Endothelial cell of hepatic sinusoid (primary cell): ENCODE measurements at regions not wholly inside any gene's neighbourhood (a gene's known extent, or its start where the extent isn't known, plus 50 kb on each side); places are given as distances from the start of the nearest gene placed in this dataset.
"Not testable (repeated sequence)": the region's sequence is repeated elsewhere in the genome, so short reads cannot be mapped to it uniquely, and the experiment has no call there.

Source experiments
- in situ Hi-C: cut with HindIII; loops from 2 replicates; pipeline ENCODE4 v1.10.0; 2017; ENCODE audit warnings: low sequenced_read_pairs

DNA sequence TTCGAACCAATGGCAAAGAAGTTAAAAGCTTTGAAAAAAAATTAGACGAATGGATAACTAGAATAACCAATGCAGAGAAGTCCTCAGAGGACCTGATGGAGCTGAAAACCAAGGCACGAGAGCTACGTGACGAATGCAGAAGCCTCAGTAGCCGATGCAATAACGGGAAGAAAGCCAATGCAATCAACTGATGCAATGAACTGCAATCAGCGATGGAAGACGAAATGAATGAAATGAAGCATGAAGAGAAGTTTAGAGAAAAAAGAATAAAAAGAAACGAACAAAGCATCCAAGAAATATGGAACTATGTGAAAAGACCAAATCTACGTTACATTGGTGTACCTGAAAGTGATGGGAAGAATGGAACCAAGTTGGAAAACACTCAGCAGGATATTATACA, 52.6 kb upstream of the MRPS30 start:
- in situ Hi-C loops, result not testable (repeated sequence)

DNA sequence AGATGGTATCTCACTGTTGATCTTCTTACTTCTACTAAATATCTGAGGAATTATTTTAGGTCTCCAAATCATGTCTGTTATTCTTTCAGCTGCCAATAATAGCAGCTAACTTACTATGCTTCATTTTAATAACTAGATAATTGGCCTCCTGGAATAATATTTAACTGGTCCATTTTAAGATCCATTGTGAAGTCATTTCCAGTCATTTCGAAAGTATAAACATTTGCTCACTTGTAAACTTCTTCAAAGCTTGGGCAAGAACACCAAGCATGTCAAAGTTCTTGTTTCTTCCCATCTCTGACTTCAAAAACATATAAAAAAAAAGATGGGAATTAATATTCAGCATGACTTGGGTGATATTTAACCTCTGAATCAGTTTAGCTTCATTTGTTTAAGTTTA, 61.4 kb upstream of the MRPS30 start:
- in situ Hi-C loops, result loop anchor here (5.0 kb wide), 1 partner anchor 50 kb away; no protein-coding TSS in a partner anchor

DNA sequence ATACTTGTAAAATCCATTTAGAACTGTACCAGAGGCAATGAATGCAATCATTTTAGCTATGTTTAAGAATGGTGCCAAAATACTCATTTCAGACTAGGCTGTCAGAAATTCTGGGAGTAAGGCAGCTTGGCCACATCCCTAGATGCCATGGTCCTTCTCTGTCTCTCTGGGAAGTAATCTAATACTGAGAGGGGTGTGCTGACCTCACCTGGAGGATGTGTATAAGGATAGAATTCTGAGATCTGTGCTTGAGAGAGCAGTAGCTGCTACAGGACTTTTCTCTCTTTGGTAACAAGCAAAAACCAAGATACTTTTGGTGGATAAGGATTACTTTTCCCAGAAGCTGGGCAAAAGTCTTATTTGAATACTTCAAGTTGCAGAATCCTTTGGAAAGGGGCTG, 68.1 kb upstream of the MRPS30 start:
- in situ Hi-C loops, result no loop called here

DNA sequence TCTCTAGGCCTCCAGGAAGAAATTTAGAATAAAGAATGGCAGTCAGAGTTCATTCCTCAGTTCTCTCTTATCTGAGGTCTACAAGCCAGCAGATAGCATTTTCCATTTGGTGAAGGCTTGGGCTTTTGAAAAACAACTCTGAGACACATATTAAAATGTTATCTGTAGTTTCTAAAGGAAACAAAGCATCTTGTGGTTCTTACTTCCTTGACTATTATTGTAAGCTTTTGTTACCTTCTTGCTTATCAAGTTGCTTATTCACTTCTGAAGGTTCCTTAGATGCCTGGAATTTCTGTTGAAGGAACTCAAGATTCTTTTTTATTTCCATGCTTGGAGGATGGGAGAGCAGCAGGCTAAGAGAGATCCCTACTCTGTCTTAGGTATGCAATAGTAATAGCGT, 79.2 kb upstream of the MRPS30 start:
- in situ Hi-C loops, result no loop called here

DNA sequence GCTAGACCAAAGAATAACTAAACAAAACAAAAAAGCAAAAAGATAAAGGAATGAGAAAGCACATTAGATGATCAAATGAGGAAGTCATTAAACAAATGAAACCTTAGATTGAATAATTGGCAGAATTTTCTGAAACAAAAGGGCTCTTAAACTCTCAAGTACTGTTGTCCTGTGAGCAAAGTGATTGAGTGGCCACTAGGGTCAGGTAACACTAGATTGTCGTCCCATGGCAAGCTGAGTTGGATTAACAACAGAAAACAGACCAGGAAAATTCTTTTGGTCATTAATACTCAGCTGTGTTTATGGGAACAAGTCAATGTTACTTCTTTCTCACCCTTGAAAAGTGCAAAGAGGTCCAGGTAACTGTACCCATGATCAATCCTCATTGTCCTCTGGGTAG, 81.6 kb upstream of the MRPS30 start:
- in situ Hi-C loops, result no loop called here

DNA sequence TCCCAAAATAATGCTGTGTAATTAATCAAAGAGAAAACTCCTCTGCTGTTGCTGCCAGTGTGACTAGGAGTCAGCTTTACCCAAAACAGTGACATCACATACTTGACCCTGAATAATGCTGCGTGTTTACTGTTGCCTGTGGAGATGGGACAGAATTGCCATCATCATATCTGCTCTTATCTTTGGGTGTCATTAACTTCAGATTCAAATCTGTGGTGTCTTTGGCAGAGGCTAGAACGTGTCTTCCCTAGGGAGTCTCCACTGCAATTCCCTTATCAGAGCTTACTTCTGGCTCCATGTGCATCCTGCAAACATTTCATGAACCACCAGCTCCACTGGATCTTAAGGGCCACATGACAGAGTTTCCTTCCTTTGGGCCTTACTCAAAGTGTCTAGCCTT, 88.9 kb upstream of the MRPS30 start:
- in situ Hi-C loops, result no loop called here

DNA sequence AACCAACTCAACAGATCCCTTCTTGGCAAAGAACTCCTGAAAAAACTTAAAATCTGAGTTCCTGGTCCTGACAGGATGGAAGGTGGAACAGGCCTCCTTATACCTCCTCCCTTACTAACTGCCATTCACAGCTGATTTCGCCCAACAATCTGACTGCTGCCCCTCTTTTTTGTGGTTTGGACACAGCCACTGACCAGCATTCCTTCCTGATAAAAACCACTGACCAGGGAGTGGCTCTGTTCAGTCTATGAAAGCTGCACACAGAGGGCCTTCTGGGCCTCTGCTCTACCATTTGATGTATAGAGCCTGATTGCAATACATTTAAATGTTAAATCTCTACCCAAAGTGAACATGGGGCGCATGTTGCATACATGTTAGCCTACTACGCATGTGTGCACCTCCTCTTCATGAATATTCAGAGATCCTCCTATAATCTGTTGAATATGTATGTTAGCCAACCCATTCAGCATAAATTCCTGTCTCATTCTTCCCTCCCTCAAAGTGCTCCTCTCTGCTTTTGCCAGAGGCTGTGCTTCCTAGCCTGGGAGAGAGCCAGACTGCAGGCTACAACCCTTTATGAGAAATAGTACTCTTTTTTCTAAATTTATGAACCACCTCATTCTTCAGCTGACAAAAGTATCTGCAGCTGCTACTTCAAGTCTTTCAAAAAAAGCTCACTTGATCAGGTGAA, 93.7 kb upstream of the MRPS30 start:
- in situ Hi-C loops, result no loop called here

DNA sequence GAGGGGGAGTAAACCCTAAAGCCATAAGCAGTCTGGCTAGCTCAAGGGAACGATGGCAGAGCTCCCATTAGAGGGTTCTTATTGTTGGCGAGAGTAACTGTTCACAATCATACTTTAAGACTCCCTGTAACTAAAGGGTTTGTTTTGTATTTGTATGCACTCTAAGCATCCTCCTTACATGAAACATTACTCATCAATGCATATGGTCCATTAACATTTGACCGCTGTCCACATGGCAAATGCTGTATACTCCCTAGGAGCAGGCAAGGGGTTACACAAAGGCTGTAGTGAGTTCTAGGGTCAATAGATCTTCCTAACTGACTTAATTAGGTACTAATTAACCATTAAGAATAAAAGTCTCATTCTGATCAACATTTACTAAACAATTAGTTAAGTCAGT, 95.3 kb upstream of the MRPS30 start:
- in situ Hi-C loops, result no loop called here

DNA sequence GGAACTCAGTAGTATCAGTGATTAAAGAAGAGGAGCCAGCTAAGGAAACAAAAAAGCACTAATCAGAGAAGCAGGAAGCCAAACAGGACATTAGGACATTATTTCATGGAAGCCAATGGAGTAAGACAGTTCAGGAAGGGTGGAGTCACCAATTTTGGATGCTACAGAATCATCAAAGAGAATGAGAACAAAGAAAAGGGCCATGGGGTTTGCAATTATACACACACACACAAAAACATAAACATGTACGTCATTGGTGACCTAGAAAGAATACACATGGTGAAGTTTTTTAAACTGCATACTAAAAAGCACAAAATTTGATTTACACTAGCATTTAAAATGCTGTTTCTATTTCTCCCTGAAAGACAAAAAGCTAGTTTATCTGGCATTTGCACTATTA, 96.8 kb upstream of the MRPS30 start:
- in situ Hi-C loops, result no loop called here

DNA sequence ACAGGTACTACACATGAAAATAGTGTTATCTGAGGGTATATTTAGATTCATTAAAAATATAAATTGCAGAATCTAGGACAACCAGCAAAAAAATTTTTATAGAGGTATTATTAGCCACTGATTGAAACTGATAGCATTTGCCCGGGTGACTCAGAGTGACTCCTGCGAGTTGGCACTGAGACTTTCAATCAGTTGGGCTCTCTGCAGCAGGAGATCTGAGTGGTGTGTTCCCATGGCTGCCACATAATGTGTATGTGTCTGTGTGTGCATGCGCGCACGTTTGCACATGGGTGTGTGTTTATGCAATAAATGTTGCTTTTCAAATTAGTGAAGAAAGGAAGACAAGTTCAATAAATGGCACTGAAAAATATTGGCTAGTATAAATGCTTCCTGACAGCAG, 100.1 kb upstream of the MRPS30 start:
- in situ Hi-C loops, result no loop called here

DNA sequence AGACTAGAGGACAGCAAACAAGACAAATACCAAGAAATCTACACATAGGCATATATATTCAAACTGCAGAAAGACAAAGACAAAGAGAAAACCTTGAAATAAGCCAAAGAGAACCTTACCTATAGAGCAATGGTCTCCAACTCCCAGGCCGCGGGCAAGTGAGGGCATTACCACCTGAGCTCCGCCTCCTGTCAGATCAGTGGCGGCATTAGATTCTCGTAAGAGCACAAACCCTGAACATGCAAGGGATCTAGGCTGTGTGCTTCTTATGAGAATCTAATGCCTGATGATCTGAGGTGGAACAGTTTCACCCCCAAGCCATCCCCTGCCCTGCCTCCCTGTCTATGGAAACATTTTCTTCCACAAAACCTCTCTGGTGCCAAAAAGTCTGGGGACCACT, 101.0 kb upstream of the MRPS30 start:
- in situ Hi-C loops, result no loop called here

DNA sequence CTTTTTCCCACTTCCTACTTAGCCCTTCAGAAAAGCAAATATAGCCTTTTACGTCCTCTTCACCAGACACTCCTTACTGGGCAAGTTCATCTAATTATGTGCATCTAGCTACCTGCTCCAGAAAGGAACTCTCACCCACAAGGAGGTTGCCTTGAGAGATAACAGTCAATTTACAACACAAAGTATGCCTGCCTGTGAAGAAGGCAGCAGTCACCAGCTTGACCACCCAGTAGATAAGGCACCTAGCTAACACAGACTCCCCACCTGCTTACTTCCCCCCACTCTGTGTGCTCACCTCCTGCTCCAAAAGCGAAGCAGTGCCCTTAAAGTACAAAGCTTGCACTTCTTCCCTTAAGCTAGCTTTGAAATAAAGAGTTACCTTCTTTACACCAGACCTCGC, 111.7 kb upstream of the MRPS30 start:
- in situ Hi-C loops, result loop anchor here (5.0 kb wide), 1 partner anchor 50 kb away; no protein-coding TSS in a partner anchor

DNA sequence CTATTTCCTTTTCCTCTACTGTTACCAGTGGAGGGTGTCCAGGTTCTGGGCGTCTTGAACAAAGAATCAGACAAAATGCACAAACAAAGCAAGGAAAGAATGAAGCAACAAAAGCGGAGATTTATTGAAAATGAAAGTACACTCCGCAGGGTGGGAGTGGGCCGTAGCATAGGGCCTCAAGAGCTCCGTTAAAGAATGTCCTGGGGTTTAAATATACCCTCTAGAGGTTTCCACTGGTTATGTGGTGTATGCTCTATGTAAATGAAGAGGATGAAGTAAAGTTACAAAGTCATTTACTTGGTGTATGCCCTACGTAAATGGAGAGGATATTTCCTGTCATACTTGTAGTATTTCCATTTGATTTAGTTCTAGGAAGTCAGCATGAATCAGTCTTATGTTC, 113.5 kb upstream of the MRPS30 start:
- in situ Hi-C loops, result loop anchor here (5.0 kb wide), 1 partner anchor 52 kb away; no protein-coding TSS in a partner anchor

DNA sequence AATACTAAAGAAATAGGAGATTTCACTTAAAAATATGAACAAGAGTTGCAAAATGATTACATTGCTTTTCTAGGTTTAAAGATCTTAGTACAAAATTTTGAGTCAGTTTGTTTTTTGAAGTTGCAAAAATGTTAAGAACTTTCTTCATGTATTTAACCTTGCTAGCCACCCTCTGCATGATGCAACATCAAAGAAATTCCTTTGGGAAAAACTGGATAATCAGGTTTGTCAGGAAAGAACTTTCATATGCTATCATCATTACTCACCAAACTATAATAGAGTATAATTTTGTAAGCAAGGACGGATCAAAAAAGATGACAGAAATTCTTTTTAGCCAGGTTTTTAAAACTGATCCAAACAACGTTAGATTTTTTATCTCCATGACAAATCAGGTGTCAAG, 116.9 kb upstream of the MRPS30 start:
- in situ Hi-C loops, result no loop called here

DNA sequence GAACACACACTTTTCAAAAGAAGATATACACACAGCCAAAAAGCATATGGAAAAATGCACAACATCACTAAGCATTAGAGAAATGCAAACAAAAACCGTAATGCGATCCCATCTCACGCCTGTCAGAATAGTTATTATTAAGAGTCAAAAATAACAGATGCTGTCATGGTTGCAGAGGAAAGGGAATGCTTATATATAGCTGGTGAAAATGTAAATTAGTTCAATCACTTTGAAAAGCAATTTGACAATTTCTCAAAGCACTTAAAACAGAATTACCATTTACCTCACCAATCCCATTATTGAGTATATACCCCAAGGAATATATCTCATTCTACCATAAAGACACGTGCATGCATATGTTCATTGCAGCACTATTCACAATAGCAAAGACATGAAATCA, 126.8 kb upstream of the MRPS30 start:
- in situ Hi-C loops, result no loop called here

DNA sequence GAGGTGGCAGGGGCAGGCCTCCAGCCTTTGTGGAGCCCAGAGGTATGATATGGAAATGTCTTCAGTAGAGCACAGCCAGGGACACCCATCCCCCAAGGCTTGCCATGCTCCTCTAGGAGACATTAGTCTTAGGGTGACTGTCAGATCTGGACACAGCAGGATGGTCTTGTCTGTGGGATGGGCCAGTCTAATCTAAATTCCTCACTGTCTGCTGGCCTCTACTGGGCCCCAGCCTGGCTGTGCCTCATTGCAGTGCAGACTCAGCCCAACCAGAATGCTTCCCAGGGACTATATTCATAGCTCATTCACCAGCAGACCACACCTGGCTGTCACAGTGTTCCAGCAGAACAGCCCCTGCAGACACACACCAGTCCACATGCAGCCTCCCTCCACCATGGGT, 129.5 kb upstream of the MRPS30 start:
- in situ Hi-C loops, result no loop called here

DNA sequence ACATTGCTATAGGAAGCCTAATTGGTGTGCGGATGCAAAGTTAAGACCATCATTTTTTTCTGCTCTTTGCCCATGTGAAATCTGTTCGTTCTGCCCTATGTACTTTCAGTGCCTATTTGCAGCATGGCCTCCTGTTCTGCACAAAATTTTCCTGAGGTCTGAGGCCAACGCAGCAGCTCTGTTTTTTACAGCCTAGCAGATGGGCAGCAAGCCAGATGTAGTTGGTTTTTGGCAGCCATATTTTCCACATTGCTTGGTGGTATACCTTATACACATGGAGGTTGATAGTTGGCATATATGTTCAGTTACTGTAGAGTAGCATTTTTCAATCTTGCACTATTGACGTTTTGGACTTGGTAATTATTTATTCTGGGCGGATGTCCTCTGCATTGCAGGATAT, 133.5 kb upstream of the MRPS30 start:
- in situ Hi-C loops, result no loop called here

DNA sequence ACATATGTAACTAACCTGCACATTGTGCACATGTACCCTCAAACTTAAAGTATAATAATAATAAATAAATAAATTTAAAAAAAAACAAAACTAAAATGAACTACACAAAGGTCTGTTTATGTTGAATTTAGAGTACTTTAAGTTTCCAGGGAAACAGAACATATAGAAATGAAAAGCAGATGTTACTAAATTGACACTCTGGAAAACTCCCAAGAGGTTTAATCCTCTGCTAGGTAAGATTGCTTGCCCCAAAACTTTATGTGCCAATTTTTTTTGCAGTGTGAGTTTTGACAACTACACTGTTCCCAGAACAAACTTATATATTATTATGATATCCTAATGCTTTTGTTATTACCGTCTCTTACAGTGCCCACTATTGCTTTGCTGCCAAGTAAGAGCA, 134.3 kb upstream of the MRPS30 start:
- in situ Hi-C loops, result no loop called here

DNA sequence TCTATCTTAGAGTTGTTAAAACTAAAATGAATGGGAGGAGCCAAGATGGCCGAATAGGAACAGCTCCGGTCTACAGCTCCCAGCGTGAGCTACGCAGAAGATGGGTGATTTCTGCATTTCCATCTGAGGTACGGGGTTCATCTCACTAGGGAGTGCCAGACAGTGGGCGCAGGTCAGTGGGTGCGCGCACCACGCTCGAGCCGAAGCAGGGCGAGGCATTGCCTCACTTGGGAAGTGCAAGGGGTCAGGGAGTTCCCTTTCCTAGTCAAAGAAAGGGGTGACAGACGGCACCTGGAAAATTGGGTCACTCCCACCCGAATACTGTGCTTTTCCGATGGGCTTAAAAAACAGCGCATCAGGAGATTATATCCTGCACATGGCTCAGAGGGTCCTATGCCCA, 140.3 kb upstream of the MRPS30 start:
- in situ Hi-C loops, result not testable (repeated sequence)

DNA sequence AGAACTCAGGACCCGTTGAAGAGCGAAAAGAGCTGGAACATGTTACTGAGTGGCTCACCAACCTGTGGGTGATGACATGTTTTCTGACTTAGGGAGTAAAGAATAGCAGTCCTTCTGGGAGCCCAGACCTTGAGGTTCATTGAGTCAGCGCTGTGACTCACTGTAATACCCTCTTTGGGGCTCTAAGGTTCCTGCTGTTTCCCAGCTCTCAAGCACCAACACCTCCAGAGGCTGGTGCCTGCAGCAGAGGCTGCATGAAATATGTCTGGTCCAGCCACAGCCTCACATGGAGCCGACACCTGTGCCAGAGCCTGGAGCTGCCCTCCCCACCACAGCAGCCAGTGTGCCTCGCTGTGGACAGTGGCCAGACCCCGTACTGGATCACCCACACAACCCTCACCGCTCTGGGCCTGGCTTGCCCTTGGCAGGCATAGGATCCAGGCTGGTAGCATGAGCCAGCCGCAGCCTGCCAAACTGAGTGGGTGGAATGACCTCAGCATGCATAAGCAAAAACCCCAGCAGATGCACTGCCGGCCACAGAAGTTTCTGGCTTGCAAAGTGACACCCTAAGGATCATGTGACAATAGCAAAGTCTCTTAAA, 143.5 kb upstream of the MRPS30 start:
- in situ Hi-C loops, result no loop called here

DNA sequence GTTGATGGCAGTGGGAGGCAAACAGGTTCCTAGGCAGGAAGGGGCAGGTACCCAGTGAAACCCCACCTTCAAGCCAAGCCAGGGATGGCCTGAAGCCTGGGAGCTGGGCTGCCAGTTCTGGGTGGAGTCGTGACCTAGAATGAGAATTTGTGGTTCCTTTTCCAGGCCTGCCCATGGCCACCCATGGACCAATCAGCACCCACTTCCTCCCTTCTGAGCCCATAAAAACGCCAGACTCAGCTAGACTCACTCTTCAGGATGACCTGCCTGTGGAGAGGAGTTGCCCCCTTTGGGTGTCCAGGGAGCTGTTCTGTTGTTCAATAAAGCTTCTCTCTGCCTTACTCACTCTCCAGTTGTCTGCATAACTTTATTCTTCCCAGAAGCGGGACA, 144.0 kb upstream of the MRPS30 start:
- in situ Hi-C loops, result no loop called here

DNA sequence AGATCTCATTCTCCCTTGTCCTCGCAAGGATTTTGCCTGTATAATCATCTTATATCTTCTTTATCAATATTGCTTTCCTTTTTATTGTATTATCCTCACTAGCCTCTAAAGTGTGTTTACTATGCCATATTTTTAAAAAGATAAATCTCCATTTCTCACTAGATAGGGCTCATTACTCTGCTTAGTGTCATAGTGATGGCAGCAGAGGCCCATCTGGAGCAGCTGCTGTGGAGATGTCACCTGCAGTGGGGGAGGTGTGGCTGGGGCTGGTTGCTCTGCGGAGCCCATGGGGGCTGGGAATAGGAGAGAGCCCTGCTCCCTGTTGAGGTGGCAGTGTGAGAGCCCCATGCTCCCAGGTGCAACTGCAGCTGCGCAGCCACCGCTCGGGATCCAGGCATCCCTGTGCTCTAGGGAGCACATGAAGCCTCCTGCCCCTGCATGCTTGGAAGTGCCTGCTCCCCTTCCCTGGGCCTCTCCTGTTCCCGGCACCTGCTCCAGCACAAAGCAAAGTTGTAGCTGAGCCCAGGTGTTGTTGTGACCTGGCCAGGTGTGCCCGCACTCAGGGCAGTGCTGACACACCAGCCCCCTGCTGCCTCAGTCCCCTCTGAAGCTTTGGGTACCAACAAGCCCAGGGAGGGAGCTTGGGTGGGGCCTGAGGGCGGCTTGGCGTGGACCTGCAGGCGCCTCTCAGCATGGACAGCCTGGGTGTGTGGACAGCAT, 144.6 kb upstream of the MRPS30 start:
- in situ Hi-C loops, result no loop called here
